Loucy (cell line): ENCODE measurements at regions not wholly inside any gene's neighbourhood (a gene's known extent, or its start where the extent isn't known, plus 50 kb on each side); places are given as distances from the start of the nearest gene placed in this dataset.

Experiments
- H2AFZ ChIP-seq: fragments of 200-600 bp; sonication (generic); 2 replicates; pipeline ENCODE4 v1.6.0; 2016; ENCODE audit warnings: antibody characterized with exemption, mild to moderate bottlenecking, low read length, moderate library complexity
- H3F3A ChIP-seq: fragments of 200-600 bp; 2 replicates; pipeline ENCODE4 v1.6.0; 2016; ENCODE audit warnings: antibody characterized with exemption, low read depth, mild to moderate bottlenecking
- H3K27me3 ChIP-seq: fragments of 200-600 bp; sonication (generic); 2 replicates; pipeline ENCODE4 v1.6.1; 2014; ENCODE audit warnings: low read length, mild to moderate bottlenecking; ENCODE audit not compliant: insufficient read depth, poor library complexity, severe bottlenecking
- H3K36me3 ChIP-seq: fragments of 200-600 bp; sonication (generic); 2 replicates; pipeline ENCODE4 v1.6.1; 2016; ENCODE audit warnings: low read length; ENCODE audit not compliant: insufficient read depth
- H3K4me1 ChIP-seq: fragments of 200-600 bp; sonication (generic); 2 replicates; pipeline ENCODE4 v1.5.1; 2014; ENCODE audit warnings: low read length, mild to moderate bottlenecking; ENCODE audit not compliant: insufficient read depth, poor library complexity, severe bottlenecking
- H3K4me2 ChIP-seq: fragments of 200-600 bp; sonication (generic); 2 replicates; pipeline ENCODE4 v1.6.0; 2014; ENCODE audit warnings: antibody characterized with exemption, low read length, low read depth, mild to moderate bottlenecking; ENCODE audit not compliant: poor library complexity, severe bottlenecking
- H3K4me3 ChIP-seq: fragments of 200-600 bp; sonication (generic); 2 replicates; pipeline ENCODE4 v1.5.1; 2014; ENCODE audit warnings: low read length, mild to moderate bottlenecking, mixed read lengths; ENCODE audit not compliant: poor library complexity, severe bottlenecking
- H3K79me2 ChIP-seq: fragments of 200-600 bp; sonication (generic); 2 replicates; pipeline ENCODE4 v1.6.1; 2014; ENCODE audit warnings: low read length; ENCODE audit not compliant: insufficient read depth
- H3K9ac ChIP-seq: fragments of 200-600 bp; sonication (generic); 2 replicates; pipeline ENCODE4 v1.6.0; 2014; ENCODE audit warnings: mild to moderate bottlenecking, low read depth, low read length, moderate library complexity; ENCODE audit not compliant: poor library complexity, severe bottlenecking
- H3K9me2 ChIP-seq: fragments of 200-600 bp; sonication (generic); replicated peaks from 2 replicates; pipeline ENCODE4 v1.6.1; 2016; ENCODE audit warnings: low read depth, low read length, mixed read lengths
- H3K9me3 ChIP-seq: fragments of 200-600 bp; sonication (generic); 2 replicates; pipeline ENCODE4 v1.6.1; 2014; ENCODE audit warnings: mild to moderate bottlenecking, antibody characterized with exemption, low read length, low read depth; ENCODE audit not compliant: insufficient read depth
- H4K20me1 ChIP-seq: fragments of 200-600 bp; sonication (generic); 2 replicates; pipeline ENCODE4 v1.6.0; 2014; ENCODE audit warnings: antibody characterized with exemption, low read length, mild to moderate bottlenecking; ENCODE audit not compliant: insufficient read depth, poor library complexity, severe bottlenecking
- EZH2phosphoT487 ChIP-seq: fragments of 200-600 bp; IDR thresholded peaks from 2 replicates; pipeline ENCODE4 v1.6.1; 2018; ENCODE audit warnings: antibody characterized with exemption, mild to moderate bottlenecking, moderate library complexity, borderline replicate concordance
- TF ChIP-seq, protein P1 (sequence below): fragments of 200-600 bp; sonication (generic); conservative IDR thresholded peaks from 2 replicates; pipeline ENCODE4 v1.5.1; 2014; ENCODE audit warnings: mild to moderate bottlenecking, antibody characterized with exemption, low read length

DNA sequence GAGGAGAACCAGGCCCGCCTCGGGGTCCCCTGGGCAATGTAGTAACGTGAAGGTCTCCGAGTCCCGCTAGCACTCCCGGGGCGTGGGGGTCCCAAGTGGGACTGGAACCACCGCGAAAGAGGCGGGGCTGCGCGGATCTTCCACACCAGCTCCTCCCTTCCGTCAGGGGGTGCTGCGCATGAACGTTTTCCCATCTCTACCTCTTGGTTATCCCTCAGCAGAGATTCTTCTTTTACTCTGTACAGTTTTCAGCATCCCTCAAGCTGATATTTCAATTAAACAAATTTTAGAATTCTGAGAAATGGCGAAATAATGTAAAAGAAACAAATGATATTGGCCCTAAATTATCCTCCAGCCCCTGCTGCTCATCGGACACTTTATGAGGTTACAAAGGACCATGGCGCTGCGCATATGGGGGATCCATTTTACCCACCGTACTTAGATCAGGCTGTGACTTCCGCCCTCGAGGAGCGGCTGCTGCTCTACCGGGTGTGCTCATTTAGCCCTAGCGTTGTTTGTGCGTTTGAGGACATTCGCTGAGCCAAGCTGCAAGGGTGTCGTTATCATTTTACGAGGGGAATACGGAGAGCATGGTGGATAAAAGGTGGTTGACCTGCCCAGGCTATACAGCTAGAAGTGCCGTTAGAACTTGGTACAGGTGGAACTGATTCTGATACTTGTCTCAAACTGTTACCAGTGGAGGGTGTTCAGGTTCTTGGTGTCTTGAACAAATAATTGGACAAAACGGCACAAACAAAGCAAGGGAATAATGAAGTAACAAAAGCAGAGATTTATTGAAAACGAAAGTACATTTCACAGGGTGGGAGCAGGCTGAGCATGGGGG lies 75.2 kb upstream of the CHD6 start:
- peak overlapping the region; percentile 91 for H3K4me2 ChIP-seq
- H3K36me3 ChIP-seq = no peaks in the 10 kb centered on the region
- peak overlapping the region; percentile 98 for H2AFZ ChIP-seq
- H3K27me3 ChIP-seq = peaks cover 5% of the 10 kb centered on the region
- peak overlapping the region; percentile 82 for H3K9ac ChIP-seq
- H3K79me2 ChIP-seq = no peaks in the 10 kb centered on the region
- TF ChIP-seq EZH2phosphoT487 = no peak
- TF ChIP-seq, protein P1, sequence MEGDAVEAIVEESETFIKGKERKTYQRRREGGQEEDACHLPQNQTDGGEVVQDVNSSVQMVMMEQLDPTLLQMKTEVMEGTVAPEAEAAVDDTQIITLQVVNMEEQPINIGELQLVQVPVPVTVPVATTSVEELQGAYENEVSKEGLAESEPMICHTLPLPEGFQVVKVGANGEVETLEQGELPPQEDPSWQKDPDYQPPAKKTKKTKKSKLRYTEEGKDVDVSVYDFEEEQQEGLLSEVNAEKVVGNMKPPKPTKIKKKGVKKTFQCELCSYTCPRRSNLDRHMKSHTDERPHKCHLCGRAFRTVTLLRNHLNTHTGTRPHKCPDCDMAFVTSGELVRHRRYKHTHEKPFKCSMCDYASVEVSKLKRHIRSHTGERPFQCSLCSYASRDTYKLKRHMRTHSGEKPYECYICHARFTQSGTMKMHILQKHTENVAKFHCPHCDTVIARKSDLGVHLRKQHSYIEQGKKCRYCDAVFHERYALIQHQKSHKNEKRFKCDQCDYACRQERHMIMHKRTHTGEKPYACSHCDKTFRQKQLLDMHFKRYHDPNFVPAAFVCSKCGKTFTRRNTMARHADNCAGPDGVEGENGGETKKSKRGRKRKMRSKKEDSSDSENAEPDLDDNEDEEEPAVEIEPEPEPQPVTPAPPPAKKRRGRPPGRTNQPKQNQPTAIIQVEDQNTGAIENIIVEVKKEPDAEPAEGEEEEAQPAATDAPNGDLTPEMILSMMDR = peak; percentile 80
- no peaks in the 10 kb centered on the region for H3K9me3 ChIP-seq
- H3K9me2 ChIP-seq = no peaks in the 10 kb centered on the region
- peaks cover 12% of the 10 kb centered on the region for H3K4me1 ChIP-seq
- no peaks in the 10 kb centered on the region for H3F3A ChIP-seq
- H3K4me3 ChIP-seq = peak overlapping the region; percentile 92
- H4K20me1 ChIP-seq = no peaks in the 10 kb centered on the region

DNA sequence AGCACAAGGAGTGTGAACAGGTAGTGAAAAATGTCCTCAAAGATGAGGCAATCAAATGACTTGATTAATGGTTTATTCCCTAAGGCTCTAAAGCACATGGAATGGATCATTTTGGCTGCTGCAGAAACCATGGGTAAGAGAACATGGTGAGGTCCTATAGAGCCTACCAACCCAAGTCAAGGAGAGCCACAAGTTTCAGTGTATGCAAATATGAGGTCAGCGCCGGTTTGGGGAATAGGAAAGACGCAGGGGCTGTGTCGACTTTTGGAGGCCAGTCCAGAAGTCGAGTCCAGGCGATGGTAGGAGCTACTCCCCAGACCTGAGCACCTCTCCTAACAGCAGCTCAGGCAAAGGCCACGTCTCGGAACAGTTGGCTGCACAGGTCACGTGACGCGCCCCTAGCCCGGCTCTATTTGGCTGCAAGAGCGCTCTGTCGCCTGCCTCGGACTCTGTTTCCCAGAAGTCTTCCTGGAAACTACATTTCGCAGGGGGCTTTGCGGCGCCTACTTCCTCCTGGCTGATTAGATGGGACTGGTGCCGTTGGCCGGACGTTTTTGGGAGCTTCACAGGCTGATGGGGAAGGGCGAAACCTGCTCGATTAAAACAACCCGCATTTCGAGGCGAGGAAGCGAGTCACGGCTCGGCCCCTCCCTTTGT lies 74.4 kb upstream of the CHD6 start:
- Histone ChIP-seq H3F3A (no peaks in the 10 kb centered on the region), H3K4me3 (peak overlapping the region; percentile 92), H3K79me2 (no peaks in the 10 kb centered on the region), H2AFZ (peak overlapping the region; percentile 98), H3K27me3 (peaks cover 5% of the 10 kb centered on the region), H3K9ac (peak overlapping the region; percentile 82), H3K36me3 (no peaks in the 10 kb centered on the region), H3K4me1 (peaks cover 12% of the 10 kb centered on the region), H4K20me1 (no peaks in the 10 kb centered on the region), H3K9me3 (no peaks in the 10 kb centered on the region), H3K9me2 (no peaks in the 10 kb centered on the region), H3K4me2 (peak overlapping the region; percentile 91)
- TF ChIP-seq, protein P1 = no peak
- no peak for TF ChIP-seq EZH2phosphoT487

DNA sequence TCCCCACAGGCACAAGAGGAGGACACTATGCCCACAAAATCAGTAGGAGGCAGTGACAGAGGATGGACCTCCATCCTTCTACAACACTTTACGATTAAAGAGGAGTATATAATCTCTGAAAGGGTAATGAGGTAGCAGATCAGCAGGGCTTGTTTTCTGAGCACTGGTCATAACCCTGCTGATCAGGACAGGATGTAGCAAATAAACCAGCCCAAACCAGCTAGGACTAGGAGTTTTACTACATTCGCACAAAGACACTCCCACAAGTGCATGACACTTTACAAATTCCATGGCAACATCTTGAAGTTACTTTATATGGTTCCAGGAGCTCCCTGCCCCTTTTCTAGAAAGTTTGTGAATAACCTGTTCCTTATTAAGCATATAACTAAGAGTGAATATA lies 73.3 kb upstream of the CHD6 start:
- no peak overlapping the region for H3K4me2 ChIP-seq
- no peak overlapping the region for H3K4me3 ChIP-seq
- peaks cover 5% of the 10 kb centered on the region for H3K27me3 ChIP-seq
- H3K79me2 ChIP-seq = no peaks in the 10 kb centered on the region
- no peaks in the 10 kb centered on the region for H3K9me2 ChIP-seq
- peak overlapping the region; percentile 17; the same call in 1 of the 2 replicates for H2AFZ ChIP-seq
- no peak for TF ChIP-seq EZH2phosphoT487
- TF ChIP-seq, protein P1 = no peak
- no peak overlapping the region for H3K9ac ChIP-seq
- no peaks in the 10 kb centered on the region for H3K9me3 ChIP-seq
- no peaks in the 10 kb centered on the region for H3F3A ChIP-seq
- H3K4me1 ChIP-seq = peaks cover 12% of the 10 kb centered on the region
- H4K20me1 ChIP-seq = no peaks in the 10 kb centered on the region
- no peaks in the 10 kb centered on the region for H3K36me3 ChIP-seq
